ENCODE measurements at regions not wholly inside any gene's neighbourhood (a gene's known extent, or its start where the extent isn't known, plus 50 kb on each side); places are given as distances from the start of the nearest gene placed in this dataset.

DNA sequence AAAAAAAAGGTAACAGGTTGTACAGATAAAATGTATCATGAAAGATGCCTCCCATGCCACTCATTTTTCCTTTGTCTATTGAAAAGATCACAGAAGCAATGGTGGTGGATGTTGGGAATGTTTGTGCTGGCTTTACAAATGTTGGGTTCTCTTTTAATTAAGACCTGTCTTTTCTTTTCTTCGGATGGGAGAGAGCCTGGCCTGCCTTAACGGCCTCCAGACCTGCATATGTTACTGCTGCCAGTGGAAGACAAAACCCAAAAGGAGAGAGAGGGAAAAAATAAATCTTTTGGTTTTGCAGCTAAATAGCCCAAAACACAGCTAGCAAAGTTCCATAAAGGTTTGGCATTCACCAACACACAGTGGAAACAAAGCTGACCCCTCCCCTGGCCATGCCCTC lies 50.5 kb upstream of the FZD7 start:
- in situ Hi-C loops (cut with HindIII; ENCODE audit: low pct_ligation_motif_present, low pct_unique_long_range_greater_than_20kb, low sequenced_read_pairs), result no loop called here
- DNase-seq, result no peak

DNA sequence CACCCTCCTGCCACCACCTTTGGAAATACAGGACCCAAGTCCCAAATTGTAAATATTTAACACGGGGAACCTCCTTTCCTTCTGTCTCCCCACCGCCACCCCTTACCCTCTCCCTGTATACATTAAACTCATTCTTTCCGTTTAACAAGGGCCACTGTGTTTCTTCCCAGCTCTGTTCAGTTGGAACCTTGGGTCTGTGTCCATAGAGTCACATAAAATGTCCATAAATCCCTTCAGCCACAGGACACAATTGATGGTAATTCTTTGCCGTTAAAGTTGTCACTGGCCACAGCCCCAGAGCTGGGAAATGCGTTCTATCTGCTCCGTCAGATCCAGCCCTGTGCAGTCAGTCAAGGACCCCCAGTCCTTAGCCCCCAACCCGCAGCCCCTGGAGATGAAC lies 49.9 kb upstream of the FZD7 start:
- in situ Hi-C loops (cut with HindIII; ENCODE audit: low pct_ligation_motif_present, low pct_unique_long_range_greater_than_20kb, low sequenced_read_pairs), result no loop called here
- no peak for DNase-seq
